SU-DHL-6 (cell line): ENCODE measurements at regions not wholly inside any gene's neighbourhood (a gene's known extent, or its start where the extent isn't known, plus 50 kb on each side); places are given as distances from the start of the nearest gene placed in this dataset.

Experiments used
- H2AFZ ChIP-seq: fragments of 200-600 bp; sonication (generic); 2 replicates; pipeline ENCODE4 v1.6.1; 2014; ENCODE audit warnings: low read depth, mild to moderate bottlenecking, moderate library complexity, mixed read lengths, antibody characterized with exemption, low read length; ENCODE audit not compliant: severe bottlenecking
- H3F3A ChIP-seq: fragments of 200-600 bp; shearing (Covaris generic); 2 replicates; pipeline ENCODE4 v1.6.0; 2016; ENCODE audit warnings: antibody characterized with exemption, mild to moderate bottlenecking; ENCODE audit not compliant: insufficient read depth
- H3K27ac ChIP-seq: fragments of 200-600 bp; sonication (generic); 2 replicates; pipeline ENCODE4 v1.5.1; 2016; ENCODE audit warnings: low read depth, mild to moderate bottlenecking, low read length, moderate library complexity, mixed read lengths
- H3K27me3 ChIP-seq: fragments of 200-600 bp; sonication (generic), shearing (Covaris generic); 2 replicates; pipeline ENCODE4 v1.6.0; 2014; ENCODE audit warnings: mild to moderate bottlenecking, low read length
- H3K36me3 ChIP-seq: fragments of 200-600 bp; sonication (generic); 2 replicates; pipeline ENCODE4 v1.6.1; 2014; ENCODE audit warnings: mild to moderate bottlenecking, low read length, mixed read lengths
- H3K4me2 ChIP-seq: fragments of 300-600, 200-600 bp; shearing (Covaris generic), sonication (generic); 2 replicates; pipeline ENCODE4 v1.6.0; 2014; ENCODE audit warnings: low read length, low read depth, mild to moderate bottlenecking; ENCODE audit not compliant: poor library complexity, severe bottlenecking
- H3K4me3 ChIP-seq: fragments of 200-600 bp; sonication (generic); 2 replicates; pipeline ENCODE4 v1.5.1; 2014; ENCODE audit warnings: antibody characterized with exemption, low read length, mild to moderate bottlenecking, mixed read lengths; ENCODE audit not compliant: insufficient read depth, poor library complexity, severe bottlenecking
- H3K79me2 ChIP-seq: fragments of 200-600 bp; sonication (generic); 2 replicates; pipeline ENCODE4 v1.6.1; 2014; ENCODE audit warnings: mild to moderate bottlenecking, low read length, moderate library complexity; ENCODE audit not compliant: insufficient read depth
- H3K9ac ChIP-seq: fragments of 200-600 bp; sonication (generic); 2 replicates; pipeline ENCODE4 v1.7.0; 2014; ENCODE audit warnings: mild to moderate bottlenecking, low read length
- H3K9me2 ChIP-seq: fragments of 200-600 bp; sonication (generic); replicated peaks from 2 replicates; pipeline ENCODE4 v1.6.1; 2014; ENCODE audit warnings: low read length; ENCODE audit not compliant: insufficient read depth
- H3K9me3 ChIP-seq: fragments of 200-600 bp; sonication (generic); 2 replicates; pipeline ENCODE4 v1.6.1; 2014; ENCODE audit warnings: low read length, mixed read lengths; ENCODE audit not compliant: insufficient read depth
- H4K20me1 ChIP-seq: fragments of 200-600 bp; sonication (generic); 2 replicates; pipeline ENCODE4 v1.6.1; 2014; ENCODE audit warnings: low read depth, mild to moderate bottlenecking, antibody characterized with exemption, low read length, moderate library complexity, mixed read lengths
- CTCF ChIP-seq: fragments of 200-600 bp; sonication (generic); IDR thresholded peaks from one replicate; pipeline ENCODE4 v1.5.1; 2017; ENCODE audit warnings: antibody characterized with exemption, mild to moderate bottlenecking, low read length, moderate library complexity; ENCODE audit not compliant: insufficient read depth, poor library complexity, severe bottlenecking
- EZH2phosphoT487 ChIP-seq: fragments of 200-600 bp; sonication (generic), shearing (Covaris generic); conservative IDR thresholded peaks from 2 replicates; pipeline ENCODE4 v1.6.1; 2018; ENCODE audit warnings: mild to moderate bottlenecking, antibody characterized with exemption, low read length, moderate library complexity, mixed read lengths

GRCh38 chr1:213773975-213774374 is 213.8 kb upstream of the PROX1 start:
- H4K20me1 ChIP-seq: no peaks in the 10 kb centered on the region
- TF ChIP-seq CTCF: no peak
- no peak for TF ChIP-seq EZH2phosphoT487
- H3K4me3 ChIP-seq: no peak overlapping the region
- H3F3A ChIP-seq: no peaks in the 10 kb centered on the region
- H3K9ac ChIP-seq: no peak overlapping the region
- no peaks in the 10 kb centered on the region for H3K27me3 ChIP-seq
- no peaks in the 10 kb centered on the region for H3K36me3 ChIP-seq
- no peak overlapping the region for H3K27ac ChIP-seq
- H3K4me2 ChIP-seq: no peak overlapping the region
- no peaks in the 10 kb centered on the region for H3K79me2 ChIP-seq
- H3K9me3 ChIP-seq: no peaks in the 10 kb centered on the region
- no peak overlapping the region for H2AFZ ChIP-seq
- H3K9me2 ChIP-seq: no peaks in the 10 kb centered on the region

DNA sequence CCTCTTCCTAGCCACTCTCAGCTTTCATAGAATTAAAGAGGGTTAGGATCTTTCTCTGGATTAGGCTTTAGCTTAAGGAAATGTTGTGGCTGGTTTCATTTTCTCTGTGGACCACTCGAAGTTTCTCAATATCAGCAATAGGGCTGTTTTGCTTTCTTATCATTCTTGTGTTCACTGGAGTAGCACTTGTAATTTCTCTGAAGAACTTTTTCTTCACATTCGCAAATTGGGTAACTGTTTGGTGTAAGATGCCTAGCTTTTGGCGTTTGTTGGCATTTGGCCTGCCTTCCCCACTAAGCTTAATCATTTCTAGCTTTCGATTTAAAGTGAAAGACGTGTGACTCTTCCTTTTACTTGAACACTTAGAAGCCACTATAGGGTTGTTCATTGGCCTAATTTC is 210.8 kb upstream of the PROX1 start:
- H3K36me3 ChIP-seq: no peaks in the 10 kb centered on the region
- no peak overlapping the region for H3K27ac ChIP-seq
- H3K4me2 ChIP-seq: no peak overlapping the region
- H3K9me2 ChIP-seq: no peaks in the 10 kb centered on the region
- no peaks in the 10 kb centered on the region for H3F3A ChIP-seq
- H2AFZ ChIP-seq: no peak overlapping the region
- H3K4me3 ChIP-seq: no peak overlapping the region
- TF ChIP-seq EZH2phosphoT487: no peak
- TF ChIP-seq CTCF: no peak
- no peaks in the 10 kb centered on the region for H3K79me2 ChIP-seq
- no peaks in the 10 kb centered on the region for H3K9me3 ChIP-seq
- H3K9ac ChIP-seq: no peak overlapping the region
- no peaks in the 10 kb centered on the region for H4K20me1 ChIP-seq
- no peaks in the 10 kb centered on the region for H3K27me3 ChIP-seq

DNA sequence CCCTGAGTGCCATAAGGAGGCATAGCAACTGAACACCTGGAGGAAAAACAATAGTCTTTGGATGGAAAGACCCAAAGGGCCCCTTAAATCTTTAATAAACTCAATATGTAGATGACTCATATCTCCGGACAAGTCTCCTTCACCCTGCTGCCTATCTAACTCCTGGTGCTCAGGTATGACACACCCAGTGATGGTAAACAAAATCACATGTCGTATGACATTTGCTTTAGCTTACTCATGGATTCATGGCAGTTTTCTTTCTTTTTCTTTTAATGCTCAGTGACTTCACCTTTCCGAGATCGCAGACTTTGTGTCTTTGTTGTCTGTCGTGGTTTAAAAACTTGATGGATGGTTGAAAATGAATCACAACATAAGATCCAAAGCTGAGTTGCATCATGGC is 208.5 kb upstream of the PROX1 start:
- Histone ChIP-seq H3K4me2 (no peak overlapping the region), H3K9ac (no peak overlapping the region), H2AFZ (no peak overlapping the region), H3K9me2 (no peaks in the 10 kb centered on the region), H3K9me3 (no peaks in the 10 kb centered on the region), H3F3A (no peaks in the 10 kb centered on the region), H3K27ac (no peak overlapping the region), H3K36me3 (no peaks in the 10 kb centered on the region), H3K79me2 (no peaks in the 10 kb centered on the region), H3K4me3 (no peak overlapping the region), H4K20me1 (no peaks in the 10 kb centered on the region), H3K27me3 (no peaks in the 10 kb centered on the region)
- no peak for TF ChIP-seq EZH2phosphoT487
- TF ChIP-seq CTCF: no peak
